ENCODE measurements at regions not wholly inside any gene's neighbourhood (a gene's known extent, or its start where the extent isn't known, plus 50 kb on each side); places are given as distances from the start of the nearest gene placed in this dataset.

DNA sequence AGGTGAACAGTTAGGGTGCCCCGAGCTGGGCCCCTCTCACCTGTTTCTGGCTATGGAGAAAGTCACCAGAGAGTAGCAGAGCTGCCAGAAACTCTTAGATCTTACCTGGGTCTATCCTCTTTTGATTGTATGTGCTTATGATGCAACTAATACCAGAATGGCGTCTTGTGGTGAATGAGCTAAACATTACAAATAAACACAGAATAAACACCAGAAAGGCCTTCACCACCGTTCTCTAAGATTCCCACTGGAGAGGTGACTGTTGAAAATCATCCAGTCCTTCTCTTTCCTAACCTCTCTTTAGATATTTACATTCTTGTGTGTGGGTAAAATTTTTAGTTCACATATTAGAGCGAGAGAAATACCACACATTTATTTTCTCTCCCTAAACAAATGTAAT is 241.7 kb upstream of the GAS1 start:
- intact Hi-C loops (cut with micrococcal nuclease; ENCODE audit: unreplicated experiment): loop anchor here (5.0 kb wide), 1 partner anchor 52 kb away; no protein-coding TSS in a partner anchor
- H2AFZ ChIP-seq: no peak overlapping the region
- no peak overlapping the region for H3K27ac ChIP-seq
- H3K4me2 ChIP-seq: no peak overlapping the region
- BruUV-seq (replicated peaks): no TSS peak
- H3K27me3 ChIP-seq (ENCODE audit: insufficient read depth, low read depth): no peaks in the 10 kb centered on the region
- H3K9me2 ChIP-seq (ENCODE audit: insufficient read depth): no peaks in the 10 kb centered on the region
- no peaks in the 10 kb centered on the region for H3K4me1 ChIP-seq (replicated peaks; ENCODE audit: insufficient read depth)
- ChIA-PET CTCF (interaction anchor here (0.6 kb wide), 1 partner anchor 45 kb away, joined by 3 read pairs; no protein-coding TSS in a partner anchor), POLR2A (ENCODE audit: unreplicated experiment) (interaction anchor here (0.7 kb wide), 1 partner anchor 783 kb away, joined by 3 read pairs; no protein-coding TSS in a partner anchor)
- DNase-seq: no peak
- H3K79me2 ChIP-seq (ENCODE audit: low read depth): no peaks in the 10 kb centered on the region
- no peaks in the 10 kb centered on the region for H4K20me1 ChIP-seq (ENCODE audit: insufficient read depth)
- H3K9me3 ChIP-seq (ENCODE audit: insufficient read depth, low read depth): no peaks in the 10 kb centered on the region
- H3F3A ChIP-seq (ENCODE audit: insufficient read depth, low read depth): no peaks in the 10 kb centered on the region
- TF ChIP-seq, protein P1, sequence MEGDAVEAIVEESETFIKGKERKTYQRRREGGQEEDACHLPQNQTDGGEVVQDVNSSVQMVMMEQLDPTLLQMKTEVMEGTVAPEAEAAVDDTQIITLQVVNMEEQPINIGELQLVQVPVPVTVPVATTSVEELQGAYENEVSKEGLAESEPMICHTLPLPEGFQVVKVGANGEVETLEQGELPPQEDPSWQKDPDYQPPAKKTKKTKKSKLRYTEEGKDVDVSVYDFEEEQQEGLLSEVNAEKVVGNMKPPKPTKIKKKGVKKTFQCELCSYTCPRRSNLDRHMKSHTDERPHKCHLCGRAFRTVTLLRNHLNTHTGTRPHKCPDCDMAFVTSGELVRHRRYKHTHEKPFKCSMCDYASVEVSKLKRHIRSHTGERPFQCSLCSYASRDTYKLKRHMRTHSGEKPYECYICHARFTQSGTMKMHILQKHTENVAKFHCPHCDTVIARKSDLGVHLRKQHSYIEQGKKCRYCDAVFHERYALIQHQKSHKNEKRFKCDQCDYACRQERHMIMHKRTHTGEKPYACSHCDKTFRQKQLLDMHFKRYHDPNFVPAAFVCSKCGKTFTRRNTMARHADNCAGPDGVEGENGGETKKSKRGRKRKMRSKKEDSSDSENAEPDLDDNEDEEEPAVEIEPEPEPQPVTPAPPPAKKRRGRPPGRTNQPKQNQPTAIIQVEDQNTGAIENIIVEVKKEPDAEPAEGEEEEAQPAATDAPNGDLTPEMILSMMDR (conservative IDR thresholded peaks at IDR 0.05): no peak
- TF ChIP-seq EZH2 (IDR thresholded peaks at IDR 0.05; ENCODE audit: low read depth): no peak
- no peak overlapping the region for H3K4me3 ChIP-seq
- H3K36me3 ChIP-seq (ENCODE audit: low read depth): no peaks in the 10 kb centered on the region

DNA sequence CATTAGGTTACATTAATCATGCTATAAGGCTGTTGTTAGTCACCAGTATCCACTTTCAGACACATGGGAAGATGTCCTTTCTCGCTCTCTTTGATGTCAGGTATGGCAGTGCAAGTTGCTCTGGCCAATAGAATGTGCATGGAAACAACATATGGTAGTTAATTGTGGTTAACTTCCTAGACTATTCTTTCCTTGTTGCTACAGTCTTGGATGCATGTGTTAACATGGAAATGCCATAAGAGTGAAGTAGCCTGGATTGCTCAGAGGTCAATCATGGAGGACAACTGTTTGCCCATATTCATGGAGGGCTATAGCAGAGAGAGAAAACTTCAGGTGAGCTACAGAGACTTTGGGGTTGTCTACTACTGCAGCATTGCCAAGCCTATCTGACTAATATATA is 245.8 kb upstream of the GAS1 start:
- intact Hi-C loops (cut with micrococcal nuclease; ENCODE audit: unreplicated experiment): no loop called here
- CTCF ChIA-PET: no interaction called here
- no peak overlapping the region for H3K27ac ChIP-seq
- H3K79me2 ChIP-seq (ENCODE audit: low read depth): no peaks in the 10 kb centered on the region
- H3K9me3 ChIP-seq (ENCODE audit: insufficient read depth, low read depth): no peaks in the 10 kb centered on the region
- no peaks in the 10 kb centered on the region for H3K9me2 ChIP-seq (ENCODE audit: insufficient read depth)
- H4K20me1 ChIP-seq (ENCODE audit: insufficient read depth): no peaks in the 10 kb centered on the region
- BruUV-seq (replicated peaks): no TSS peak
- POLR2A ChIA-PET (ENCODE audit: unreplicated experiment): interaction anchor here (0.5 kb wide), 1 partner anchor 519 kb away, joined by 4 read pairs; no protein-coding TSS in a partner anchor
- H3F3A ChIP-seq (ENCODE audit: insufficient read depth, low read depth): no peaks in the 10 kb centered on the region
- no peak overlapping the region for H3K4me3 ChIP-seq
- no peak for DNase-seq
- no peak overlapping the region for H2AFZ ChIP-seq
- H3K27me3 ChIP-seq (ENCODE audit: insufficient read depth, low read depth): no peaks in the 10 kb centered on the region
- H3K4me1 ChIP-seq (replicated peaks; ENCODE audit: insufficient read depth): peaks cover 17% of the 10 kb centered on the region; the same call in 1 of the 2 replicates
- no peak for TF ChIP-seq EZH2 (IDR thresholded peaks at IDR 0.05; ENCODE audit: low read depth)
- TF ChIP-seq, protein P1 (conservative IDR thresholded peaks at IDR 0.05): no peak
- no peaks in the 10 kb centered on the region for H3K36me3 ChIP-seq (ENCODE audit: low read depth)
- H3K4me2 ChIP-seq: no peak overlapping the region

DNA sequence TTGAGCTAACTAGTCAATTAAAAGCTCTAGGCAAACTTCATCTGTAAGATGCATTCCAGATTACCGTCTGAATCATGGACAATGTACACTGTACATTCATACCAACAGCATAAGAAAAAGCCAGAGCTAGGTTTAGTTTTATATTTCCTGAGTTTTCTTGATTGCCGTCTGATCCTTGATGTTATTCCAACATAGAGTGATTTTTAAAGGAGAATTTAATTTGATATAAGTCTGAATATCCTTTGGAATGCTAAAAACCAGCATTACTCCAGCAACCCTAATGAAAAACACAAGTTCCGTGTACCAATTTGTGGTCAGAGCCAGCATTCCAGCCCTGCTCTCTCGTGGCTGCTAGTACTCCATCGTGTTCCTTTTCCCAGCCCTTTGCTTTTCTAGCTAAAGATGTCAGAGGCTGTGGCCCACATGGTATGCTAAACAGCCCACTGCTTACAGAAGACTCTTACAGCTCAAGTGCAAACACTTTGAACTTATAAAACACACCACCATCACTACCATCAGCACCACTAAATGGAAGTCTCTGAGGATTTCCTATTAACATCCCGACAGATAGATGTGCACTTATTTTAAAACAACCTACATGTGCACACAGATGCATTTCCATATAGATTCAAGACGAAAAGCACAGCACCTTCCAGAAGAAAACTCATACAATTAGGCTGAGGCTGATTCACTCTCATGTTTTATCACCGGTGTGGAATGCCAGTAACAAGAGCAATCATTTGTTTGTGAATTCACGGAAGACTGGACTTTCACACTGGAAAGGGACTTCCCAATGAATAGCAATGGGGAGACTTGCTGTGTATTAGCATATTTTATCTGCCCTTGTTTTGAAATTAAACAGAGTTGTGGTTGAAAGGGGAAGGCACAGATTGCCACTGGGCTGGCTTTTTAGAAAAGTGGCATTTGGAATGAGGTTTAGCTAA is 246.9 kb upstream of the GAS1 start:
- no peak for TF ChIP-seq EZH2 (IDR thresholded peaks at IDR 0.05; ENCODE audit: low read depth)
- TF ChIP-seq, protein P1 (conservative IDR thresholded peaks at IDR 0.05): no peak
- H2AFZ ChIP-seq: no peak overlapping the region
- no peaks in the 10 kb centered on the region for H3F3A ChIP-seq (ENCODE audit: insufficient read depth, low read depth)
- peaks cover 17% of the 10 kb centered on the region; the same call in 1 of the 2 replicates for H3K4me1 ChIP-seq (replicated peaks; ENCODE audit: insufficient read depth)
- H3K9me3 ChIP-seq (ENCODE audit: insufficient read depth, low read depth): no peaks in the 10 kb centered on the region
- ChIA-PET POLR2A (ENCODE audit: unreplicated experiment) (no interaction called here), CTCF (no interaction called here)
- no TSS peak for BruUV-seq (replicated peaks)
- H3K4me3 ChIP-seq: no peak overlapping the region
- DNase-seq: peak in 1 of 2 experiments; percentile 60
- H3K9me2 ChIP-seq (ENCODE audit: insufficient read depth): no peaks in the 10 kb centered on the region
- no peaks in the 10 kb centered on the region for H3K27me3 ChIP-seq (ENCODE audit: insufficient read depth, low read depth)
- H4K20me1 ChIP-seq (ENCODE audit: insufficient read depth): no peaks in the 10 kb centered on the region
- peak overlapping the region; percentile 11; the same call in 1 of the 2 replicates for H3K4me2 ChIP-seq
- no peaks in the 10 kb centered on the region for H3K79me2 ChIP-seq (ENCODE audit: low read depth)
- intact Hi-C loops (cut with micrococcal nuclease; ENCODE audit: unreplicated experiment): no loop called here
- H3K27ac ChIP-seq: no peak overlapping the region
- H3K36me3 ChIP-seq (ENCODE audit: low read depth): no peaks in the 10 kb centered on the region
